Endothelial cell of umbilical vein (primary cell): ENCODE measurements at regions not wholly inside any gene's neighbourhood (a gene's known extent, or its start where the extent isn't known, plus 50 kb on each side); places are given as distances from the start of the nearest gene placed in this dataset.

Experiments
- BruUV-seq: library from RNA; stranded (reverse); fragments of 400-500 nt; replicated peaks from 2 replicates; lab custom pipeline; 2021; lab: Mats Ljungman, UMichigan
- CTCF ChIA-PET: fragments of 300-600, 350-600 bp; sonication (Branson Sonifier 250); formaldehyde crosslinking; loops from one replicate; lab custom pipeline; 2021; ENCODE audit warnings: antibody characterized with exemption, inconsistent platforms; lab: Charles Lee
- POLR2A ChIA-PET: fragments of 300-600, 350-600 bp; sonication (Branson Sonifier 250); formaldehyde crosslinking; loops from one replicate; lab custom pipeline; 2021; ENCODE audit warnings: antibody characterized with exemption, inconsistent platforms; lab: Charles Lee
- DNase-seq: peaks from one replicate; pipeline ENCODE4 v3.0.0-alpha.2; 2011; ENCODE audit warnings: low read depth, low spot score
- FAIRE-seq: peaks from 2 replicates; lab custom pipeline; 2011; peaks lifted over from hg19 to GRCh38; lab: Jason Lieb, UNC
- H2AFZ ChIP-seq: 2 replicates; pipeline ENCODE4 v1.6.0; 2012; ENCODE audit warnings: low read depth, low read length, control low read depth, inconsistent platforms
- H3K27ac ChIP-seq: 2 replicates; pipeline ENCODE4 v1.5.1; 2011; ENCODE audit warnings: low read depth, mild to moderate bottlenecking, control low read depth, low read length, moderate library complexity; ENCODE audit not compliant: insufficient read depth
- H3K27me3 ChIP-seq, 2 experiments: 2 replicates each; pipeline versions ENCODE4 v1.6.0 to v1.6.1; 2011; ENCODE audit warnings: low read length in 2 of 2, mixed read lengths in 1 of 2; ENCODE audit not compliant: control insufficient read depth in 2 of 2, insufficient read depth in 2 of 2
- H3K36me3 ChIP-seq, 2 experiments: 2 replicates in 1 of 2; 3 replicates in 1 of 2; pipeline ENCODE4 v1.5.1; 2011; ENCODE audit warnings: low read length in 2 of 2, mild to moderate bottlenecking in 1 of 2, moderate library complexity in 1 of 2; ENCODE audit not compliant: control insufficient read depth in 2 of 2, insufficient read depth in 2 of 2; ENCODE audit errors: extremely low read depth in 1 of 2
- H3K4me1 ChIP-seq: 3 replicates; pipeline ENCODE4 v1.5.1; 2011; ENCODE audit warnings: mild to moderate bottlenecking, low read length; ENCODE audit not compliant: control insufficient read depth, insufficient read depth; ENCODE audit errors: extremely low read depth
- H3K4me2 ChIP-seq: 2 replicates; pipeline ENCODE4 v1.6.1; 2011; ENCODE audit warnings: low read length, control low read depth, mixed read lengths; ENCODE audit not compliant: insufficient read depth
- H3K4me3 ChIP-seq, 3 experiments: fragments of 200-600 bp in 1 of 3; sonication (generic), shearing (Covaris generic) in 1 of 3; replicated peaks in 1 of 3; 2 replicates each; pipeline ENCODE4 v1.5.1; 2011 to 2016; ENCODE audit warnings: control low read depth in 3 of 3, low read length in 3 of 3, mild to moderate bottlenecking in 2 of 3, inconsistent platforms in 1 of 3, low read depth in 1 of 3, moderate library complexity in 1 of 3; ENCODE audit not compliant: insufficient read depth in 1 of 3
- H3K79me2 ChIP-seq: 2 replicates; pipeline ENCODE4 v1.6.0; 2012; ENCODE audit warnings: low read length, inconsistent platforms; ENCODE audit not compliant: control insufficient read depth, insufficient read depth
- H3K9ac ChIP-seq: replicated peaks from 2 replicates; pipeline ENCODE3; 2011; ENCODE audit warnings: low read length, control low read depth; ENCODE audit not compliant: insufficient read depth; ENCODE audit errors: extremely low read depth
- H3K9me1 ChIP-seq: replicated peaks from 3 replicates; pipeline ENCODE4 v1.6.0; 2011; ENCODE audit warnings: mild to moderate bottlenecking, low read length; ENCODE audit not compliant: control insufficient read depth, insufficient read depth; ENCODE audit errors: extremely low read depth
- H3K9me3 ChIP-seq: replicated peaks from 2 replicates; pipeline ENCODE4 v1.5.1; 2012; ENCODE audit warnings: low read length, inconsistent platforms; ENCODE audit not compliant: control insufficient read depth, insufficient read depth
- H4K20me1 ChIP-seq: replicated peaks from 2 replicates; pipeline ENCODE3; 2011; ENCODE audit warnings: mild to moderate bottlenecking, low read length; ENCODE audit not compliant: control insufficient read depth, insufficient read depth; ENCODE audit errors: extremely low read depth
- EZH2 ChIP-seq: IDR thresholded peaks from 2 replicates; pipeline ENCODE4 v1.6.1; 2012; ENCODE audit warnings: borderline replicate concordance, low read depth, mild to moderate bottlenecking, moderate library complexity, low read length, inconsistent platforms; ENCODE audit not compliant: severe bottlenecking
- FOS ChIP-seq: IDR thresholded peaks from 2 replicates; pipeline ENCODE4 v1.6.1; 2011; ENCODE audit warnings: mild to moderate bottlenecking, low read length, moderate library complexity, borderline replicate concordance; ENCODE audit not compliant: insufficient read depth
- GATA2 ChIP-seq: IDR thresholded peaks from 2 replicates; pipeline ENCODE4 v1.7.0; 2011; ENCODE audit warnings: low read depth, mild to moderate bottlenecking, moderate library complexity, mixed read lengths, low read length; ENCODE audit not compliant: insufficient read length, insufficient read depth
- JUN ChIP-seq: IDR thresholded peaks from 2 replicates; pipeline ENCODE4 v1.6.1; 2011; ENCODE audit warnings: borderline replicate concordance, low read depth; ENCODE audit not compliant: insufficient read length, insufficient read depth
- MYC ChIP-seq: IDR thresholded peaks from one replicate; pipeline ENCODE4 v1.6.1; 2011; ENCODE audit warnings: mild to moderate bottlenecking, low read depth, low read length
- POLR2A ChIP-seq: IDR thresholded peaks from 2 replicates; pipeline ENCODE4 v1.6.1; 2012; ENCODE audit warnings: low read depth, mild to moderate bottlenecking, control low read depth, low read length
- POLR2AphosphoS5 ChIP-seq: IDR thresholded peaks from 2 replicates; pipeline ENCODE4 v1.6.1; 2012; ENCODE audit warnings: low read depth, mild to moderate bottlenecking, control low read depth, low read length, moderate library complexity; ENCODE audit not compliant: insufficient read depth
- dilution Hi-C: fragments of 300-500 bp; cut with MboI; formaldehyde crosslinking; loops from one replicate; pipeline ENCODE4 v1.15.0; 2019; ENCODE audit warnings: low sequenced_read_pairs; ENCODE audit not compliant: extremely low pct_ligation_motif_present
- intact Hi-C: fragments of 100-400 bp; cut with micrococcal nuclease; formaldehyde crosslinking; loops from one replicate; pipeline ENCODE4 v1.10.0; 2022
- TF ChIP-seq, protein P1 (sequence below): IDR thresholded peaks from 2 replicates; pipeline ENCODE4 v1.6.1; 2011; ENCODE audit not compliant: insufficient read depth, insufficient read length
- TF ChIP-seq, protein P2 (sequence below), 2 donors: IDR thresholded peaks; 1 replicate in 1 of 2; 2 replicates in 1 of 2; pipeline ENCODE4 v1.5.1; 2011; ENCODE audit warnings: low read length in 2 of 2, mild to moderate bottlenecking in 2 of 2, moderate library complexity in 2 of 2, control low read depth in 1 of 2, inconsistent platforms in 1 of 2, low read depth in 1 of 2; ENCODE audit not compliant: insufficient read depth in 1 of 2; ENCODE audit errors: extremely low read depth in 1 of 2

DNA sequence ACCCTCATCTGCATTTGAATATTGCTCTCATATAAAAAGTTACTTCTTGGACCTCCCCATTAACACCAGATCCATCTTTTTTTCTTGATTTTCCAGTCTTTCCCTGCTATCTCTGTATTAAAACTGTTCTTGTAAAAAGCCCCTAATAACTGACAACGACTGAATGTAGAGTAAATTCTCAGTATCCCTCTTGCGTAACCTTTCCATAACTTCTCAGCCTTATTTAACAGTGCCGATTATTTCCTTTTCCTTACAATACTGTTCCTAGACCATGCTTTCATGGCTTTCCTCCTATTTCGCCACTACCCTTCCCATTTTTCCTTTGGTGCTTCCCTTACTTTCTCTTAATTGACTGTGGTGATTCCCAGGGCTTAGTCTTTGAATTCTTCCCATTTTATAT, 348.9 kb upstream of the DSEL start:
- H3K9ac ChIP-seq, result no peak overlapping the region
- H3K27ac ChIP-seq, result no peak overlapping the region
- no peak overlapping the region for H3K4me2 ChIP-seq
- no peak overlapping the region for H3K4me3 ChIP-seq
- dilution Hi-C loops, result no loop called here
- H4K20me1 ChIP-seq, result no peaks in the 10 kb centered on the region
- intact Hi-C loops, result no loop called here
- H3K79me2 ChIP-seq, result no peaks in the 10 kb centered on the region
- H3K4me1 ChIP-seq, result no peaks in the 10 kb centered on the region
- DNase-seq (no peak), FAIRE-seq (no peak)
- TF ChIP-seq GATA2 (no peak), JUN (no peak), MYC (no peak), POLR2A (no peak), EZH2 (no peak), FOS (no peak), POLR2AphosphoS5 (no peak)
- TF ChIP-seq, protein P1, sequence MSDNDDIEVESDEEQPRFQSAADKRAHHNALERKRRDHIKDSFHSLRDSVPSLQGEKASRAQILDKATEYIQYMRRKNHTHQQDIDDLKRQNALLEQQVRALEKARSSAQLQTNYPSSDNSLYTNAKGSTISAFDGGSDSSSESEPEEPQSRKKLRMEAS, result no peak
- TF ChIP-seq, protein P2, sequence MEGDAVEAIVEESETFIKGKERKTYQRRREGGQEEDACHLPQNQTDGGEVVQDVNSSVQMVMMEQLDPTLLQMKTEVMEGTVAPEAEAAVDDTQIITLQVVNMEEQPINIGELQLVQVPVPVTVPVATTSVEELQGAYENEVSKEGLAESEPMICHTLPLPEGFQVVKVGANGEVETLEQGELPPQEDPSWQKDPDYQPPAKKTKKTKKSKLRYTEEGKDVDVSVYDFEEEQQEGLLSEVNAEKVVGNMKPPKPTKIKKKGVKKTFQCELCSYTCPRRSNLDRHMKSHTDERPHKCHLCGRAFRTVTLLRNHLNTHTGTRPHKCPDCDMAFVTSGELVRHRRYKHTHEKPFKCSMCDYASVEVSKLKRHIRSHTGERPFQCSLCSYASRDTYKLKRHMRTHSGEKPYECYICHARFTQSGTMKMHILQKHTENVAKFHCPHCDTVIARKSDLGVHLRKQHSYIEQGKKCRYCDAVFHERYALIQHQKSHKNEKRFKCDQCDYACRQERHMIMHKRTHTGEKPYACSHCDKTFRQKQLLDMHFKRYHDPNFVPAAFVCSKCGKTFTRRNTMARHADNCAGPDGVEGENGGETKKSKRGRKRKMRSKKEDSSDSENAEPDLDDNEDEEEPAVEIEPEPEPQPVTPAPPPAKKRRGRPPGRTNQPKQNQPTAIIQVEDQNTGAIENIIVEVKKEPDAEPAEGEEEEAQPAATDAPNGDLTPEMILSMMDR (IDR thresholded peaks at IDR 0.05; ENCODE audit: extremely low read depth in 1 of 2, insufficient read depth in 1 of 2, low read depth in 1 of 2, low read length in 2 of 2), result no peak
- H3K9me1 ChIP-seq, result no peaks in the 10 kb centered on the region
- POLR2A ChIA-PET, result no interaction called here
- no TSS peak for BruUV-seq
- CTCF ChIA-PET, result no interaction called here
- H3K9me3 ChIP-seq, result no peaks in the 10 kb centered on the region
- H2AFZ ChIP-seq, result no peak overlapping the region
- no peaks in the 10 kb centered on the region for H3K36me3 ChIP-seq
- H3K27me3 ChIP-seq, result no peaks in the 10 kb centered on the region
